Activated CD4-positive, alpha-beta T cell treated with anti-CD3 and anti-CD28 coated beads for 48 hours (primary cell): ENCODE measurements at regions not wholly inside any gene's neighbourhood (a gene's known extent, or its start where the extent isn't known, plus 50 kb on each side); places are given as distances from the start of the nearest gene placed in this dataset.
"Not testable (repeated sequence)": the region's sequence is repeated elsewhere in the genome, so short reads cannot be mapped to it uniquely, and the experiment has no call there.

Experiments used
- DNase-seq: peaks from one replicate; pipeline ENCODE4 v3.0.0-alpha.2; 2020

DNA sequence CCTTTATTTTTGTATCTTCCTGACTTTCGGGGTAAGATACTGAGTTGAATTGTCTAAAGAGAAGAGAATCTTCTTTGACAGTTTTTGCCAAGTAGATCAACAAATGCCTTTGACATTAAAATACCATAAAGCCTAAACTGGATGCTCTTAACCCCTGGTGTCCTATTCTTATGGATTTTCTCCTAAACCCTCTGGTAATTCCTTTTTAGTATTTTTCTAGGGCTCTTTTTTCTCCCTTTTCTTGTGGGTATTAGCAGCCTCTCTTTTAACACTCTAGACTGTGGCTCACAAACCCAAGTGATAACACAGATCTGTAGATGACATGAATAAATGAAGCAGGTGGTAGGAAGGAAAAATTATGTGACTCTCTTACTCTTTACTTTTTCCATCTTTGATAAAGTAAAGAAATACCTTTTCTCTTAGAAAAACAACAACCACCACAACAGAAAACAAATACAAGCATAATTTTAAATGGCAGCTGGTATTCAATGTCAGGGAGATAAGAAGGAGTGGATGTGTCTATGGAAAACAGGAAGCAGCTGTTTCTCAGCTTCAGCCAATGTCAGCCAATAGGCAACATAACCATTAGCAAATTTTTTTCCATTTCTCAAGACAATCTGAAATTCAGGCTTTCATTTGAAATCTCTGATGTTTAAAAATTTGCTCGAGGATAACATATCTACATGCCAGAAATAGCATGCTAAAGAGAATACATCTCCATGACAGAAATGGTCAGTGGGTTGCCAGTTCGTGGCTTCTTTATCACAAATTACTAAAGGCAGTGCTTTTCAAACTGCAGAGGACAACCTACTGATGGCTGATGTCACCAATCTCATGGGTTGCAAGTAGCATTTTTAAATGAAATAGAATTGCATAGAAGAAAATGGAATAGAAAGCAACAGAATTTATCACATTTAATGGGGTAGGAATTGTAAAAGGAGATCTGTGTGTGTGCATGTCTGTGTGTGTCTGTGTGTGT lies 123.1 kb upstream of the KRR1 start:
- no peak for DNase-seq

DNA sequence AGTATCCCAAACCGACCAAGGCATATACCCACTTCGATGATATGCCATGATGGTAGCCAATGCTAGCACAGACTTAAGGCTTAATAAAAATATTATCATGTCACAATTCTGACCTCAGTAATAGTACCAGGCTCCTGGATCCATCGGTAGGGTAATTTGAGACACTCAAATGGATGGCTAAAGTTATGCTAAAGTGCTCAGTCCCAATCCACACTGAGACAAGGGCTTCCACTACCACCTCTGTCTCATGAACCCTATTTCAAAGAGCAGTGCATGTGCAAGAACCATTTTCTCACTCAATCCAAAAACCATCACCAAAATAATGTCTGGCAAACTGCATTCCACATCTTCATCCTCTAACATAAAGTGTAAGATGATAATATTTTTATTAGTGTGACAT lies 122.4 kb upstream of the KRR1 start:
- no peak for DNase-seq

DNA sequence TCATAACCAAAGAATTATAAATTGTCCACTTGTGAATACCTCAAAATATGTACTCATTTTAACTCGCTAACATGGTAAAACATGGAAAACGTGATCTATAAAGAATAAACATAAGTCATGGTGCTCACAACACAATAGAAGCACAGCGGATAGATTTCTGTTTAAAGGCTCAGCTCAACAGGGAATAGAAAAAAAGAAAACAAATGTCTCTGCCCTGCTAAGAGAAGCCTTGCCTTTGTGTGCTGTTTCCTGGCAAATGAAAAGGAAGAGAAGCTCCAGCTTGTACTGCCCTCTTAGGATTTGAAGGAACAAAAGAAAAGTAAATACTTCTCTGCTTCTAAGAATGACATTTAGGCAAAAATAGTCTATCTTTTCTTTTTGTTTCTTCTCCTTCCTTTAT lies 121.0 kb upstream of the KRR1 start:
- no peak for DNase-seq

DNA sequence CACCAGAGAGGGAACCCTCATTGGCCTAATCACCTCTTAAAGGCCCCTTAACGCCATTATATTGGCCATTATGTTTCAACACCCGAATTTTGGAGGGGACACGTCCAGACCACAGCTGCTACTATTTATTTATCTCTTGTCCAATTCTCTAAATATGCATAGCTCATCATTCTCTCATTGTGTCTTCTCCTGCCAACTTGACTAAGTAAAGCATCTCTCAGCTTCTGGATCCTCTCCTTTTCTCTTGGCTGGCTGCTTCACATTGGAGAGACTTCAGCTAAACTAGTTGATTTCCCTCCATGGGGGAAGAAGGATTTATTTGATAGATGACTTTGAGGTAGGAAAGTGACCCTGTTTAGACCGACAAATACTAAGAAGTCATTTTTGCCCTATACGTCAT lies 120.4 kb upstream of the KRR1 start:
- no peak for DNase-seq

DNA sequence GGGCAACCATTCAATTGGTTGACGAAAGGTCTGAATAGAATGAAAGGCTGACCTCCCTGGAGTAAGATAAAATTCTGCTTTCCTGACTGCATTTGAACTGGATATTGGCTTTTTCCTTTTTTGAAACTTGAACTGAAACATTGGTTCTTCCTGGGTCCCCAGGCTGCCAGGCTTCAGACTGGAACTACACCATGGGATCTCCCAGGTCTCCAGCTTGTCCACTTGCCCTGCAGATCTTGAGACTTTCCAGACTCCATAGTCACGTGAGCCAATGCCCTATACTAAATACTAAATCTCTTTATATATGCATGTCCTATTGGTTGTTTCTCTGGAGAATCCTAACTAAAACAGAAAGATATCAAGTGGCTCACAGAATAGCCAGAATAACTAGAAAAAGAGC lies 118.7 kb upstream of the KRR1 start:
- DNase-seq: no peak

DNA sequence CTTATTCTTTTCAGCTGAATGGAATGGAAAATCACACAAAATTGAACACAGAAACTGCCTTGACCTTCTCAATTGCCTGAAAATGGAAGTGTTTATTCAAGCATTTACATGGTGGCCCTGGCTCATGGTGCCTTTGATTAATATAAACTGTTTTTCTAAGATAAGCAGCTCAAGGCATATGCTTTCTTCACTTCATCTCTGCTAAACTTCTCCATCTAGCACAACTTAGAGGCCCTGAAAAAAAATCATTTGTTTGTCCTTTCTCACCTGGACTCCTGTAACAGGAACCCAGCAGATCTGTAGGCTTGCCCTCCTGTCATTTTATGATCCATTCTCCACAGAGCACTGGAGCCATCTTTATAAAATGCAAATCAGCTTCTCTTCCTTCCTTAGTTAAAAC lies 117.5 kb upstream of the KRR1 start:
- no peak for DNase-seq

DNA sequence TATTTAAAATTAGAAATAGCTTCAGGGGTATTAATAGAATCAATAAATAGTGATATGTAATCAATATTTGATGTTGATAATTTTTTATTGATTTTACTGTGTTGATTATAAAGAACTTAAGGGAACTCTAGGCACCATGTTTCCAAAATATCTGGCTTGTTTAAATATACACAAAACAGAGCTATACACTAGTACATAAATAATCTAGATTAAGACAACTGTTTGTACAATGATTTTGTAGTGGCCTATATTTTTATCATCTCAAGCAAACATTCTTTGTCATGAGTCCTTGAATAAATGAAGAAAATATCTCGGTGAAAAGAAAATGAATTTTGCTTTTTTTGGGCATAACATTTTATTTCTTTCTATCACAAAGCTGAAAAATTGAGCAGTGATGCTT lies 117.1 kb upstream of the KRR1 start:
- DNase-seq: no peak

DNA sequence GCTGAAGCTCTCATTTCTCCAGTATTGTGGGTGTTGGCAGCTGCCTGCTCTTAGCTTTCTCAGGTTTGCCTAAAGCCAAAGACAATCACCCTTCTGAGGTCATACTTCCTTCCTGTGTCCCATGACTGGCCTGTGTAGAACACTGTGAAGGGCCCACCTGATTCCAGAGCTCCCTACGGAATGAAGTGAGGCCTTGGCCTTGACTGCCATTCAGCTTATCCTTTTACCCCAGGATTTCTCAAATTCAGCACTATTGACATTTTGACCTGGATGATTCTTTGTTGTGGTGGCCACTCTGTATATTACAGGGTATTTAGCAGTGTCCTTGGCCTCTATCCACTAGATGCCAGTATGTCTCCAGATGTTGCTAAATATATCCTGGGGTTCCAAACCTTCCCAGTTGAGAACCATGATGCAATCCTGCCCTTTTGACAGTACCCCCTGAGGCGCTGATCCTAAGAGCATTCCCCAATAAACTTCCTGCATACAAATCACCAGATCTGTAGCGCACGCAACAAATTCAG lies 112.3 kb upstream of the KRR1 start:
- DNase-seq: no peak

DNA sequence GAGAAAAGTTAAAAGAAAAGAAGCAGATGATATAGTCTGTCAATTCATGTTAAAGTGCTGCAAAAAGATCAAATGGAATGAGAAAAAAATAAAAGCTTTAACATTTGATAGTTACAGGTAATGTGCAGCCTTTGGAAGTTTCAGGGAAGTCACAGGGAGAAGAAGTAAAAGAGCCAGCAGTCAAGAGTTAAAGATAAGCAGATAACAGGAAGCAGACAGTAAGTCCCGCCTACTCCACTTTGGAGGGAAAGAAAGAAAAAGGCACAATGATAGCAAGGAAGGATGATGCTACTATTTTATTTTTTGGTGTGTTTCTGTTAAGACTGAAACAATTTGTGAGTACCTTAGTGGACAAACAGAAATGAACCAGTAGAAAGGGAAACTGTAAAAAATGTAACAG lies 111.1 kb upstream of the KRR1 start:
- no peak for DNase-seq

DNA sequence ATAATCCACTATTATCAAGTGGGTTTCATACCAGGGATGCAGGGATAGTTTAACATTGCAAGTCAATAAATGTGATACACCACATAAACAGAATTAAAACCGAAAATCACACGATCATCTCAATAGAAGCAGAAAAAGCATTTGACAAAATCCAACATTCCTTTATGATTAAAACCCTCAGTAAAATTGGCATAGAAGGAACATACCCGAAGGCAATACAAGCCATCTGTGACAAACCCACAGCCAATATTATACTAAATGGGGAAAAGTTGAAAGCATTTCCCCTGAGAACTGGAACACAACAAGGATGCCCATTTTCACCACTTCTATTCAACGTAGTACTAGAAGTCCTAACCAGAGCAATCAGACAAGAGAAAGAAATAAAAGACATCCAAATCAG lies 103.0 kb upstream of the KRR1 start:
- not testable (repeated sequence) for DNase-seq

DNA sequence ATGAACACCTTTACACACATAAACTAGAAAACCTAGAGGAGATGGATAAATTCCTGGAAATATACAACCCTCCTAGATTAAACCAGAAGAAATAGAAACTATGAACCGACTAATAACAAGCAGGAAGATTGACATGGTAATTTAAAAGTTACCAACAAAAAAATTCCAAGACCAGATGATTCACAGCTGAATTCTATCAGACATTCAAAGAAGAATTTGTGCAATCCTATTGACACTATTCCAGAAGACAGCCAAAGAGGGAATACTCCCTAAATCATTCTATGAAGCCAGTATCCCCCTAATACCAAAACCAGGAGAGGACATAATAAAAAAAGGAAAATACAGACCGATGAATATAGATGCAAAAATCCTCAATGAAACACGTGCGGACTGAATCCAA lies 102.6 kb upstream of the KRR1 start:
- DNase-seq: no peak

DNA sequence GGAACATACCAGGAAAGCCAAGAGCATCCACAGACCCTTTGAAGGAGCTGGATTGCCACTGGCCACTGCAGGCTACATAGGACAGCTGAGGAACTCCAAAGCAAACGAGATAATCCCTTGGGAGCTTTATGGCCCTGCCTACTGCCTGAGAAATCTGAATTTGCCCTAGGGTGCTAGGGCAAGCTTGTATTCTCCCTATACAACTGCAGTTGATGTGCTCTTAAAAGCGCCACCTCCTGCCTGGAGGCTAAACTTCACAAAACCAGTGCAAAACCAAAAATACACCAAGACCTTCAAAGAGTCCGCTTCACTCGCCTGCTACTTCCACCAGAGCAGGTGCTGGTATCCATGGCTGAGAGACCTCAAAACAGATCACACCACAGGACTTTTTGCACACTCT lies 99.6 kb upstream of the KRR1 start:
- DNase-seq: no peak

DNA sequence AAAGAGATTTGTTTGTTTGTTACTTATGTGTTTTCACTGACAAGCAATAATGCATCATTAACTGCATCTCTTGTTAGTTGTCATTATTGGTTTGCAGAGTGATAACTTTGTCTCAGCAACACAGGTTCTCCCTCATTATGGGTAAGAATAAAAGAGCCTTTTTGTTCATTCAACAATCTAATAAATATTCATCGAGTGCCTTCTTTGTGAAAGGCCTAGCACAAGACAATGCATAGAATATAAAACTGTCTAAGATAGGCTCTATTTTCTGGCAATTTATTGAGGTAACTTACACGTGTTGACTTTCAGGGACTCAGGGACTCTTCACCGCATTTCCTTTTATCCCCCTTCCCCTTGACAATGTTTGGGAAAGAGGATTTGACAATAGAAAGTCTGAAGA lies 95.5 kb upstream of the KRR1 start:
- DNase-seq: no peak

DNA sequence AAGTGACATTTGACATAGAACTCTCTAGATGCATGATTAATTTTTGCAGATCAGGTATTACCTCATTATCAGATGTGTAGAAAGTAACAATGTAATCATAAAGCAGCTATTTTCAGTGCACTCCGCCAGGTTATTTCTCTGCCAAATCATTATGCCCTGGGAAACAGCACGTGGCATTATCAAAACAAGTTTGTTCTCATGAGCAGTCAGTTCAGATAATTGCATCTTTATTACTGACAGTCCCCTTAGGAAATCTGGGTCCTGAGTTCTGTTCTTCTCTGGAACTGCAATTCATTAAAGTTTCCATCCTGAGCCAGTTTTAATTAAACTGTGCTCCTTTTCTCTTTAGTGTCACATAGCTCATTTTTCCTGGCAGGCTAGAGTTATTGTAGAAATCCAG lies 94.7 kb upstream of the KRR1 start:
- DNase-seq: no peak

DNA sequence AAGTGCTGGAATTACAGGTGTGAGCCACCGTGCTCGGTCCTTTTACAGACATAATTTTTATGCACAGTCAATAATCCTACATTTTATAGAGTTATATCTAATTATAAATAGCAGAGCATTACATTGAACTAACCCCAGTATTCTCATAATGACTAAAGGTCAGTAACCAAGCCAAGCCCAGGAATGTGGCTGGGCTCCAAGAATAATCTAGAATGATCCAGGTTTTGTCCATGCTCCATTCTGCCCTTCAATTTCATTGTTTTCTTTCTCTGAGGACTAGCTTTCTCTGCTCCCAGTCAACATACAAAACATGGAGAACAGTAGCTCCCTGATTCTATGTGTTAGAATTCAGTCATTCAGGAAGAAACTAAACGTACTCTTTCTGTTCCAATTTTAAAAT lies 92.1 kb upstream of the KRR1 start:
- no peak for DNase-seq

DNA sequence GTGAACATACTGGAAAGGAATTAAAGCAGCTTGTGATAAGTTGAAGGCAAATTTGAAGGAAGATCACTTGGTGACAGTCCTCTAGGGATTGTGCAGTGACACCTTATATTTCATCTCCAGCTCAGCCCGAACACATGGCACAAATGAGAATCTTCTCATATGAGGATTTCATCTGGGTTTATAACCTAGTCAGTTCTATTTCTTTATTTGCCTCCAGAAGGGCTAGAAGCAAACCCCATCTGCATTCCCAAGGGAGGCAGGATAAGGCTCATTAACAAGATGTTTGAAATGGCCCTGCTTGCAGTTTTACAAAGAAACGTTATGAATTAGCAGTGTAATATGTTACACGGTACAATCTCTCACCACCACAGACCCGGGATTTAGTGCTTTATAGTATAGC lies 90.7 kb upstream of the KRR1 start:
- no peak for DNase-seq

DNA sequence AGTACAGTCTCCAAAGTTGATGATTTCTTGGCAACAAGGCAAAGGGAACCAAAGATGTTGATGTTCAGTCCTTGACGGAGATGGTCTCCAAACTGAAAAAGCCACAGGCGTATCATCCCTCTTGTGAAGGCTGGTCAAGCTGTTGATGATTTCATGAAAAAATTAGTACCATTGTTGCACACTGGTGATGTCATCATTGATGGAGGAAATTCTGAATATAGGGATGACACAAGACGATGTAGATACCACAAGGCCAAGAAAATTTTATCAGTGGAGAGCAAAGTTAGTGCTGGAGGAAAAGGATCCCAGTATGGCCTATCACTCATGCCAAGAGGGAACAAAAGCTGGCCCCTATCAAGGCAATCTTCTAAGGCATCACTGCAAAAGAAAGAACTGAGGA lies 88.7 kb upstream of the KRR1 start:
- DNase-seq: no peak

DNA sequence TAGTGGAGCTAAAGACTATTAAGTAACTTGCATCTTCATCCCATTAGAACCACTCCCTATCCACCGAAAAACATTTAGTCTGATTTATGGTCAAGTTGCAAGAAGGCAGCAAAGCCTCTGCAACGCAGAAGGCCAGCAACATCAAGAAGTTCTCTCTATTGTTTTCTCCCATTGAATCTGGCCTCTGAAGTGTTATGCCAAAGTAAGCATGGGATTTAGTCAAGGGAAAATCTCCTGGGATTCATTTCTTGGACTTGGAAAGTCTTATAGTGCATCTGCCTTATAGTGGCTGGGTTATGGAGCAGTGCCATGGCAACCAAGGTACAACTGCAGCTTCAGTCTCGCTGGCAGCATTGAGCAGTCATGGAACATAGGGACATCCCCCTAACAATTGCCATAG lies 87.7 kb upstream of the KRR1 start:
- no peak for DNase-seq

DNA sequence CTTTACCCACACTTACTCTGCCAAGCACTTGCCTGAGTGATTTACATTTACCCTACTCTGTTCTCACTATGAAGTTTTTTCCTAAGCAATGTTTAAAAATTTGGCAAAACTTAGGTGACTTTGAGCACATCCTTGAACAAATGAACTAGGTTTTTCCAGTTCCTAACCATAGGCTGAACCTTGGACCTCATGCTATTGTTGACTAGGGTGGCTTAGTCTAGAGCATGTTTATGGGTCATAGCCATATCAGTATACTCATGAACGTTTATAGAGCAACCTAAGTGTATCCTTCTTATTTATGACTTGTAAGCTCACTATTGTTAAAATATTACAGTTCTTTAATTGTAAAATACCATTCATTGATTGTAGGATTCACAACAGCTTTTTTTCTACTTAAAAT lies 85.0 kb upstream of the KRR1 start:
- DNase-seq: no peak

DNA sequence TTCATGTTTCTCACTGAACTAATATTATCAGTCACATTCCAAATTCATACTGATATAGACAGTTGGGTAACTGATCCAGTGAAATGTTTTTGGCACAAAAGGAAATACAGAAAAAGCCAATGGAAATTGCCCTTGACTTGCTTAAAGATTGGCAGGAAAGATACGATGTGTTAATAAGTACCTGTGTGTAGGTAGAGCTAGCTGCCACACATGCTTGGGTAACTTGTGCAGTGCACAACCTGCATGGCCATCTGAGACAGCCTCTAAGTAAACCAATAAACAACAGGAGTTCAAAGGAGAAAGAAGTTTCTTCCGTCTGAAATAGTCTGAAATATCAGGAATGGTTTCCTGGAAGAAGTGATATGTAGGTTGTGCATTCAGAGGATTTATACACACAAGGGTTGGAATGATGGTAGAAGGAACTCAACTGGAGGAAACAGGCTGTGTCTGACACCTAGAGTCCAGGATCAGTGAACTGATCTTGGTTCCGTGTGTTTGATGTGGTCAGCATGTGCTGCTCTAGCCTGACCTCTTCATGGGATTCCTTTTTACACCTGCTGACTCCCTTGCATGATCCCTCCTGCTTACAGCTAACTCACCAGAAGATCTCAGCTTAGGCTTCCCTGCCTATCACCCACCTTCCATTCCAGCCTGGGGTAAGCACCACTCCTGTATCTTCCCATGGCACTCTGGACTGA lies 81.4 kb upstream of the KRR1 start:
- no peak for DNase-seq

DNA sequence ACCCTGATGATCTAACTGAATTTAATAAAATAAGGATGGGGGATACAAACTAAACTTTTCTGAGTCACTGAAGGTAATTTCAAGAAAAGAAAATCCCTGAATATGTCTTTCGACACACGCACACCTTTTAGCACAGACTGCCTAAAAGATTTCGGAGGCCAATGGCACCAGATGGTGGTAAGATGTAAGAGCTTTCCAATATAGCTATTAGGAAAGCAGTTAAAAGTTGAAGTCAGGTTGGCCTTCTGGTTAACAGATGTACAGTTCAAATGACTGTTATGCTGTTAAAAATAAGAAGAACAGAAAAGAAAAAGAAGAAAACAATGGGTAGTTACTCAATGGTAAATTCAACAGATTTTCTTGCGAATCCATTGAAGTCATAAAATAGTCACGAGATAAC lies 80.7 kb upstream of the KRR1 start:
- no peak for DNase-seq

DNA sequence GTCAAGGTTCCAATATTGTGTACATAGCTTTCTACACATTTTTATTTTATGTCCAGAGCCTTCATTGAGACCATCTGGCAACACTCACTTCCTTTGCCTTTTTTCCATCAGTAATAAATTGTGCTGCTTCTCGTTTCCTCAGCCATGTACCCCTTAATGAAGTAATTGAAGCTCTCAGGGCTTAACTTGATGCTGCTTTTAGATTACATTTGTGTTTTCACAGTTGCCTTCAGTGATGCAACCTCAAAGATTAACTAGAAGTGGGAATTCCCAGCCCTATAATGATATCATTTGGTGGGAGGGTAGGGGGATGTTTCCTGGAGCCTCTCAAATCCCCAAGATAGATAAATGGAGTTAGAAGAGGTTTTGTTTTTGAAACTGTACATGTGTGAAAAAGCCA lies 80.2 kb upstream of the KRR1 start:
- no peak for DNase-seq

DNA sequence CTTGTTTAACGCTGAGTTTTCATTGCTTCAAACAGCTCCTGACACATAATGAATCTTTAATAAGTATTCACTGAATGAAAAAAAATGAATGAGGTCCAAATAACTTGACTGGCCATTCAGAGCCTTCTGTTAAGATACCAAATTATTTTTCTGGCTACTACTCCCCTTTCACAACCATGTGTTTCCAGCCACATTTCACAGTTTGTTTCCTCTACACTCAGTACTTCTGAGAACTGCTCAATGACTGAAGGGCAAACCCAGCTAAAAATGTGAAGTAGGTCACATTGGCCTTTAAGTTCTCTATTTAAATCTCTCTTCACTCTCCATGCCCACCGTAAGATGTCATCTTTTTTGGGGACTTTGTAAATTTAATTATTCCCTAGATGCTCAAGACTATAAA lies 78.4 kb upstream of the KRR1 start:
- DNase-seq: no peak

DNA sequence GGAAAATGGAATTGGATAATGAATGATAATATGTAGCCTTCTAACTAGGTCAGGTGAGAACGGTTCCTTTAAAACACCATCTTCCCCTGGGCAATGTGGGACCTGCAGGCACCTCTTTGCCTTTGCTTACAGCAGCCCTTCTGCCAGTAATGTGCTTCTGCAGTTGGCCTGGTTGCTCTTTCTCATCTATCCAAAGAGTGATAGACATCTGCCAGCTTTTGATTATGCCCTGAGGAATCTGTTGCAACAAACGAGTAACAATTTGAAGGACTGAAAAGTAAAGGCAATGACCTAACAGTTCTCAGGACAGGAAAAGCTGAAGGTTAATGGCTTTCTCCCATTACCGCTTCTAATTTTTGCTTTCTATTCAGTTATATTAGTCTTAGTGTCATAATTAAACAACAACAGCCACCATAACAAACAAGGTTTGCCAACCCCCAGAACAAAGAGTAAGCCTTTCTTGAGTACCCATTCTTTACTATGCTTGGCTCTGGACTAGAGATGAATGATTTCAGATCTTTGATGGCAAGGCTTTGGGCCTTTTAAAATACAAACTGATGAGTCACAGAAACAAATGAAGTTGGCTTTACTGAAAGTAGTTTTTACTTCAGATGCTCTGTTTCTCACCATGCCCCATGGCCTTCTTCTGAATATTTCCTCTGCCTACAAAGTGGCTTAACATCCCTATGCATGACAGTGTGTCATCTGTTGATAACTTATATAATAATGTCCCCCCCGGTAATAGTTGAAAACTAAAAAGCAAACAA lies 76.1 kb upstream of the KRR1 start:
- DNase-seq: no peak
